PFSK-1 (cell line): ENCODE measurements at regions not wholly inside any gene's neighbourhood (a gene's known extent, or its start where the extent isn't known, plus 50 kb on each side); places are given as distances from the start of the nearest gene placed in this dataset.

Experiments used
- FOXP2 ChIP-seq: optimal IDR thresholded peaks from 2 replicates; pipeline ENCODE3; 2011; ENCODE audit warnings: borderline replicate concordance, control low read depth, inconsistent platforms; ENCODE audit not compliant: insufficient read depth; ENCODE audit errors: extremely low read length, extremely low read depth
- POLR2AphosphoS5 ChIP-seq: IDR thresholded peaks from 2 replicates; pipeline ENCODE4 v1.6.1; 2012; ENCODE audit warnings: low read depth, mild to moderate bottlenecking, control low read depth, low read length, moderate library complexity
- SIN3A ChIP-seq: IDR thresholded peaks from 2 replicates; pipeline ENCODE4 v1.6.1; 2012; ENCODE audit warnings: mild to moderate bottlenecking, low read length, moderate library complexity, borderline replicate concordance; ENCODE audit not compliant: insufficient read depth
- TAF1 ChIP-seq: IDR thresholded peaks from 2 replicates; pipeline ENCODE4 v1.6.1; 2012; ENCODE audit warnings: low read length, control low read depth, borderline replicate concordance; ENCODE audit not compliant: insufficient read depth
- TF ChIP-seq, protein P1 (sequence below), 2 experiments: IDR thresholded peaks; 2 replicates each; pipeline versions ENCODE4 v1.6.1 to v1.8.0; 2011 to 2012; ENCODE audit warnings: low read depth in 2 of 2, low read length in 2 of 2, control low read depth in 1 of 2, inconsistent platforms in 1 of 2, mild to moderate bottlenecking in 1 of 2, moderate library complexity in 1 of 2; ENCODE audit not compliant: insufficient read depth in 1 of 2

DNA sequence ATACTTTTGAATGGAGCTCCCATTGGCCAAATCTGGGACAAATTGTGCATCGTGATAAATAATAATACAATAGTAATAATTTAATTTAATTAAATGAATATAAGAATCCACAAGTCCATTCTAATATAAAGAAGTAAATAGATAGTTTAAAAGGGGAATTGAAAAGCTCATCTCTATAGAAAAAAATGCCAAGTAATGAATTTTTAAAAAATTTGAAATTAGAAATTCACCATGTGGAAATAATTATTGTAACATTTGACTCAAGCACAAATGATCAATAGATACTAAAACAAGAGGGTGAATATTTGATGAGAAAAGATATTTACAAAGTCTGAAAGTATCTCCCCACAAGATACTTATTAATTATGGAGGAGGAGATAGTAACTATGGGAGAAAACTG is 467.4 kb downstream of the CETN3 start:
- TF ChIP-seq, protein P1, sequence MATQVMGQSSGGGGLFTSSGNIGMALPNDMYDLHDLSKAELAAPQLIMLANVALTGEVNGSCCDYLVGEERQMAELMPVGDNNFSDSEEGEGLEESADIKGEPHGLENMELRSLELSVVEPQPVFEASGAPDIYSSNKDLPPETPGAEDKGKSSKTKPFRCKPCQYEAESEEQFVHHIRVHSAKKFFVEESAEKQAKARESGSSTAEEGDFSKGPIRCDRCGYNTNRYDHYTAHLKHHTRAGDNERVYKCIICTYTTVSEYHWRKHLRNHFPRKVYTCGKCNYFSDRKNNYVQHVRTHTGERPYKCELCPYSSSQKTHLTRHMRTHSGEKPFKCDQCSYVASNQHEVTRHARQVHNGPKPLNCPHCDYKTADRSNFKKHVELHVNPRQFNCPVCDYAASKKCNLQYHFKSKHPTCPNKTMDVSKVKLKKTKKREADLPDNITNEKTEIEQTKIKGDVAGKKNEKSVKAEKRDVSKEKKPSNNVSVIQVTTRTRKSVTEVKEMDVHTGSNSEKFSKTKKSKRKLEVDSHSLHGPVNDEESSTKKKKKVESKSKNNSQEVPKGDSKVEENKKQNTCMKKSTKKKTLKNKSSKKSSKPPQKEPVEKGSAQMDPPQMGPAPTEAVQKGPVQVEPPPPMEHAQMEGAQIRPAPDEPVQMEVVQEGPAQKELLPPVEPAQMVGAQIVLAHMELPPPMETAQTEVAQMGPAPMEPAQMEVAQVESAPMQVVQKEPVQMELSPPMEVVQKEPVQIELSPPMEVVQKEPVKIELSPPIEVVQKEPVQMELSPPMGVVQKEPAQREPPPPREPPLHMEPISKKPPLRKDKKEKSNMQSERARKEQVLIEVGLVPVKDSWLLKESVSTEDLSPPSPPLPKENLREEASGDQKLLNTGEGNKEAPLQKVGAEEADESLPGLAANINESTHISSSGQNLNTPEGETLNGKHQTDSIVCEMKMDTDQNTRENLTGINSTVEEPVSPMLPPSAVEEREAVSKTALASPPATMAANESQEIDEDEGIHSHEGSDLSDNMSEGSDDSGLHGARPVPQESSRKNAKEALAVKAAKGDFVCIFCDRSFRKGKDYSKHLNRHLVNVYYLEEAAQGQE (IDR thresholded peaks at IDR 0.05; ENCODE audit: insufficient read depth in 1 of 2, low read depth in 2 of 2, low read length in 2 of 2): no peak
- TF ChIP-seq SIN3A (no peak), FOXP2 (no peak), TAF1 (no peak), POLR2AphosphoS5 (no peak)

DNA sequence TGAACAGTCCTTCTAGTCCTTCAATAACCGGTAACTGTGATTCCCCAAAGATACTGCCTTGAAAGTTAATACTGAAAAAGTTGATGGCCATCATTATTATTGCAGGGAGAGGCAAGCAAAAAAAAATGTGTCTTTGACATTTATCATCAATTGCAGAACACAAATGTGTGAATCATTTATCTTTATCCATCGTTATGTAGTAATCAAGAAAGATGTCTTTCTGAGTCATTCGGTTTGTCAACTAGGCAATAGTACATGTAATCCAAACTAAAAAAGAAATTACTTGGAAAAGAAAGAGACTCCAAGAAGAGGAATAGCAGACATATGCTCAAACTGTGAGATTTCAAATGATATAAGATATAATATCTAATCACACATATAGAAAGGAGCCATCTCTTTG is 473.0 kb downstream of the CETN3 start:
- TF ChIP-seq SIN3A (no peak), TAF1 (no peak), POLR2AphosphoS5 (no peak)
- TF ChIP-seq, protein P1 (IDR thresholded peaks at IDR 0.05; ENCODE audit: insufficient read depth in 1 of 2, low read depth in 2 of 2, low read length in 2 of 2): no peak

DNA sequence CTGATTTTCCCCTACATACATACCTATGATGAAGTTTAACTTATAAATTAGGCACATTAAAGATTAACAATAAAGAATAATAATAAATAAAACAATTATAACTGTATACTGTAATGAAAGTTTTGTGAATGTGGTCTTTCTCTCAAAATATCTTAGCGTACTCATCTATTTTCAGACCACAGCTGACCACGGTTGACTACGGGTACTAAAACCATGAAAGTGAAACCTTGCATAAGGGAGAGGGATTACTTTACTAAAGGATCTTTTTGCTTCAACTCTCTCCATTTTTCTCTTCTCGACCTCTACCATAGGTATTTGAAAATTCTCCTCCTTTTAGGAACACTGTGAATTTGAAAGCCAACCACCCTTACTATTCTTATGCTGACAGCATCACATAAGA is 475.5 kb downstream of the CETN3 start:
- TF ChIP-seq SIN3A: no peak
- TF ChIP-seq, protein P1 (IDR thresholded peaks at IDR 0.05; ENCODE audit: insufficient read depth in 1 of 2, low read depth in 2 of 2, low read length in 2 of 2): no peak
- no peak for TF ChIP-seq POLR2AphosphoS5
- TF ChIP-seq TAF1: no peak
- no peak for TF ChIP-seq FOXP2

DNA sequence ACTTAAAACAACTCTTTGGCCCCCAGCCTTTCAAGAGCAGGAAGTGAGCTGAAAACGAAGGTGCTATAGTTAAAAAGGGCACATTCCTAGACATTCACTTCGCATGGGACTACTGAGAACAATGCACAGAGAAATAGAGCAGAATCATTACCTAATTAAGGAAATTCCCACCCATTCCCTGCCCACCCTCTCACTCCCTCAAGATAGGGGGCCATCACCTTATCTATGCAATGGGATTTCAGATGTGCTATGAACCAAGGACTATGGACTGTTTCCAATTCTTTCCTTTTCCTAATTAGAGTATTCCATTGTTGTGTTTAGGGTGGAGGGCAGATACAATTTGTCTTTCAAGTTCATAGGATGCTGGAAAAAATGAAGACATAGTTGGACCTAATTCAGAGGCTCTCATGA is 476.8 kb downstream of the CETN3 start:
- TF ChIP-seq POLR2AphosphoS5 (no peak), FOXP2 (no peak), TAF1 (no peak)
- TF ChIP-seq, protein P1 (IDR thresholded peaks at IDR 0.05; ENCODE audit: insufficient read depth in 1 of 2, low read depth in 2 of 2, low read length in 2 of 2): no peak

DNA sequence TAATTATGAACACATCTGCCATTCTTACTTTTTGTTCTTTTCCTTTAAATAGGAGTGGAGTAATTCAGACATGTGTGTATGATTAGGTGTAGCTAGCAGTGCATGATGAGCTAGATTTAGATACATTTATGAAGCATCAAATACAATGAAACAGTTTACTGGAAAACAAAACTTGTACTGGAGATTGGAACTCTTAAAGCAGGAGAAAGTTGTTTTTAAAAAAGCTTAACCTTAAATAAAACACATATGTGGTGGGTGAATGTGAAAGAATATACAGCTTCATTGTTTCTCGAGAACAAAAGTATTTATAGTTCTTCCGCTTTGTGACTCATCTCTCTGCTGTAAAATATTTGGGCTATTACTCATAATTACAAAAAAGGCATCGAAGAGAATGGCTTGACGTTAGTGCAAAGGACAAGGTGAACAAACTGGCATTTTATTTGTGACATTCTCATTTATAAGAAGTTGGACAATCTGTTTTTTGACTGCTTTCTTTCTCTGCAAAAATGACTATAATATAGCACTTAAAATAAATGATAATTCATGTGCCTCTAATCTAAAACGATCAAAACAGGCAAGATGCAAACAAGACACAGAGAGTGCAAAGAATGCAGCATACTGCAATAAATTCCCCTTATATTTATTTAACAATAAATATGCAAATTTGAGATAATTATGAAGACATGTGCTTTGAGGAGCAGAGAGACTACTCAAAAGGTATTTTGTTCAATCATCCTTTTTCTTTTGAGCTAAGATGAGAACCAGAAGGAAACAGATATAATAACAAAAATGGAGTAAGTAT is 478.8 kb downstream of the CETN3 start:
- TF ChIP-seq, protein P1 (IDR thresholded peaks at IDR 0.05; ENCODE audit: insufficient read depth in 1 of 2, low read depth in 2 of 2, low read length in 2 of 2): no peak
- TF ChIP-seq TAF1 (no peak), SIN3A (no peak), POLR2AphosphoS5 (no peak; the same call in 1 of the 2 replicates), FOXP2 (no peak)
